Loucy (cell line): ENCODE measurements at regions not wholly inside any gene's neighbourhood (a gene's known extent, or its start where the extent isn't known, plus 50 kb on each side); places are given as distances from the start of the nearest gene placed in this dataset.

ENCODE experiments used
- CTCF ChIP-seq: fragments of 200-600 bp; sonication (generic); conservative IDR thresholded peaks from 2 replicates; pipeline ENCODE4 v1.5.1; 2014; ENCODE audit warnings: mild to moderate bottlenecking, antibody characterized with exemption, low read length
- EZH2phosphoT487 ChIP-seq: fragments of 200-600 bp; IDR thresholded peaks from 2 replicates; pipeline ENCODE4 v1.6.1; 2018; ENCODE audit warnings: antibody characterized with exemption, mild to moderate bottlenecking, moderate library complexity, borderline replicate concordance

DNA sequence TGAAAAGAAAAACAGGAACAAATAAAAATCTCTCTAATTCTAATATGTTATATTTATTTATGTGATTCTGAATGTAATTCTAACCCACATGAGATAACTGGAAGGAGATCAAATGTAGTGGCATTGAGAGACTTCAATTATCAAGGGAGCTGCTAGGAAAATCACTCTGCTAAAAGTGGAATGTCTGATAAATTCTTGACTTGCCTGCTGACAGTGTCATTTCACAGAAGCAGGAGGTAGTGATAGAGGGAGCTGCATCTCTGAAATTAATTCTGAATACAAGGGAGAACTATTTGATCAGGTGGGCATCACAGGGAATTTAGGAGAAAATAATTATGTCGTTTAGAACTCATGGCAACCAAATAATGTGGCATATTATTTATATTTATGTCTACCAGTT is 303.6 kb downstream of the BCAT1 start:
- TF ChIP-seq CTCF (no peak), EZH2phosphoT487 (no peak)
